Thyroid gland (tissue), 4 donors: ENCODE measurements at regions not wholly inside any gene's neighbourhood (a gene's known extent, or its start where the extent isn't known, plus 50 kb on each side); places are given as distances from the start of the nearest gene placed in this dataset.

Source experiments
- DNase-seq, 2 donors: peaks; one replicate each; pipeline ENCODE4 v3.0.0-alpha.2; 2019
- H3K27ac ChIP-seq, 3 donors: fragments of 200-600 bp; sonication (generic); 1 replicate in 2 of 3; 2 replicates in 1 of 3; pipeline ENCODE4 v1.5.1; 2016 to 2019; ENCODE audit warnings: mild to moderate bottlenecking in 1 of 3, moderate library complexity in 1 of 3
- H3K27me3 ChIP-seq: fragments of 200-600 bp; sonication (generic); one replicate; pipeline ENCODE4 v1.5.1; 2019
- H3K36me3 ChIP-seq, 2 donors: fragments of 200-600 bp; sonication (generic); one replicate each; pipeline ENCODE4 v1.5.1; 2016 to 2019
- H3K4me1 ChIP-seq, 2 donors: fragments of 200-600 bp; sonication (generic); one replicate each; pipeline ENCODE4 v1.5.1; 2017 to 2019
- H3K4me3 ChIP-seq, 3 donors: fragments of 200-600 bp; sonication (generic); replicated peaks in 1 of 3; 1 replicate in 2 of 3; 2 replicates in 1 of 3; pipeline ENCODE4 v1.5.1; 2016; ENCODE audit warnings: mild to moderate bottlenecking in 1 of 3
- H3K9me3 ChIP-seq: fragments of 200-600 bp; sonication (generic); one replicate; pipeline ENCODE4 v1.5.1; 2017
- CTCF ChIP-seq, 6 experiments: fragments of 200-600 bp in 3 of 6; fragments of 450-650 bp in 3 of 6; sonication (generic) in 3 of 6; IDR thresholded peaks; one replicate each; pipeline ENCODE4 v1.5.1; 2016 to 2019; ENCODE audit warnings: antibody characterized with exemption in 6 of 6, mild to moderate bottlenecking in 2 of 6, inconsistent platforms in 1 of 6, moderate library complexity in 1 of 6
- POLR2A ChIP-seq, 2 donors: fragments of 450-650 bp; IDR thresholded peaks; one replicate each; pipeline ENCODE4 v1.6.1; 2017; ENCODE audit warnings: antibody characterized with exemption in 2 of 2, mild to moderate bottlenecking in 2 of 2, moderate library complexity in 1 of 2
- WGBS, 2 donors: methylation state at CpG; one replicate each; pipeline ENCODE4 v1.1.5; 2017; 5-methylcytosine and 5-hydroxymethylcytosine counted together
- intact Hi-C: fragments of 100-400 bp; cut with DNase I; formaldehyde crosslinking; loops from one replicate; pipeline ENCODE4 v1.15.1; 2023

- H3K36me3 ChIP-seq = no peaks in the 10 kb centered on the region
- no peak for DNase-seq
- TF ChIP-seq POLR2A (IDR thresholded peaks at IDR 0.05) (no peak), CTCF (IDR thresholded peaks at IDR 0.05) (no peak)
- H3K27ac ChIP-seq = no peak overlapping the region
- H3K27me3 ChIP-seq = no peaks in the 10 kb centered on the region
- H3K9me3 ChIP-seq = no peaks in the 10 kb centered on the region
- 86 to 88% methylated on average over 27 of the region's 28 CpGs for WGBS, 2 donors
- no peak overlapping the region for H3K4me3 ChIP-seq
- intact Hi-C loops = no loop called here
- no peaks in the 10 kb centered on the region for H3K4me1 ChIP-seq
Measured at GRCh38 chr2:10216677-10217488, 85.8 kb upstream of the HPCAL1 start.

- Histone ChIP-seq H3K9me3 (no peaks in the 10 kb centered on the region), H3K36me3 (no peaks in the 10 kb centered on the region), H3K27me3 (no peaks in the 10 kb centered on the region), H3K4me3 (no peak overlapping the region), H3K4me1 (no peaks in the 10 kb centered on the region), H3K27ac (no peak overlapping the region)
- TF ChIP-seq CTCF (IDR thresholded peaks at IDR 0.05) (no peak), POLR2A (IDR thresholded peaks at IDR 0.05) (no peak)
- intact Hi-C loops = no loop called here
- 86 to 91% methylated on average over 15 of the region's 20 CpGs for WGBS, 2 donors
- DNase-seq = no peak
Measured at GRCh38 chr2:10217489-10218435, 84.9 kb upstream of the HPCAL1 start.

GRCh38 chr2:10220045-10220901, 82.4 kb upstream of the HPCAL1 start:
- Histone ChIP-seq H3K27me3 (no peaks in the 10 kb centered on the region), H3K36me3 (no peaks in the 10 kb centered on the region), H3K4me1 (no peaks in the 10 kb centered on the region), H3K27ac (no peak overlapping the region), H3K9me3 (no peaks in the 10 kb centered on the region), H3K4me3 (no peak overlapping the region)
- WGBS, 2 donors = 86% methylated on average over 26 of the region's 26 CpGs
- intact Hi-C loops = no loop called here
- TF ChIP-seq CTCF (IDR thresholded peaks at IDR 0.05) = no peak
- TF ChIP-seq POLR2A (IDR thresholded peaks at IDR 0.05) = no peak
- DNase-seq = no peak

GRCh38 chr2:10220902-10221391, 81.8 kb upstream of the HPCAL1 start:
- WGBS, 2 donors = 84 to 88% methylated on average over 9 of the region's 9 CpGs
- DNase-seq = no peak
- no peaks in the 10 kb centered on the region for H3K36me3 ChIP-seq
- TF ChIP-seq POLR2A (IDR thresholded peaks at IDR 0.05) (no peak), CTCF (IDR thresholded peaks at IDR 0.05) (no peak)
- no peaks in the 10 kb centered on the region for H3K4me1 ChIP-seq
- no peak overlapping the region for H3K4me3 ChIP-seq
- no peaks in the 10 kb centered on the region for H3K27me3 ChIP-seq
- intact Hi-C loops = no loop called here
- no peaks in the 10 kb centered on the region for H3K9me3 ChIP-seq
- no peak overlapping the region for H3K27ac ChIP-seq
